ENCODE measurements at regions not wholly inside any gene's neighbourhood (a gene's known extent, or its start where the extent isn't known, plus 50 kb on each side); places are given as distances from the start of the nearest gene placed in this dataset.

DNA sequence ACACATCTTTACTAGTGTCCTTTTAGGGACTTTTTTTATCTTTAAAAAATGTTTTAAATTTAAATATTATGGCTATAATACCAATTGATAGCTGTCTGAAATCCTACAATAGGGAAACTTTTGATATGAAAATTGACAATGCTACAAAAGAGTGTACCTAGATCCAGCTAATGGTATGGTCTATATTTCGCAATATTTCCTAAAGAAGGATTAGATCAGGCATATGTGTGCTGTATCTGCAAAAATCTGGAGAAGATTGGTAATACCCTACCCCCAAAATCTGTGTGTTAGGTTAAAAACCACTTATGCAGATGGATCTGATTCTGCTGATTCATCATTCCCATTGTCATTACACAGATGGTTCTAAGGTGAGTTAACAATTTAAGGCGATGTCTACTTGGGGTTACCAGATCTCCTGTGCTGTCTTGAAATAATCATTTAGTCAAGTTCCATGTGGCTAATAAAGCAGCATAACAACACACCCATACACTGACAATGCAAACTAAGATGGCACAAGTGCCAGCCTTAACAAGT lies 137.1 kb downstream of the GASK1B start:
- no peak for DNase-seq (ENCODE audit: low spot score)
- Mint-ChIP-seq H3K27ac (peak overlapping the region; percentile 33; the same call in 1 of the 2 replicates), H3K36me3 (ENCODE audit: low read depth) (no peaks in the 10 kb centered on the region), H3K9me3 (no peaks in the 10 kb centered on the region), H3K4me3 (no peak overlapping the region), H3K27me3 (ENCODE audit: insufficient read depth, low read depth, poor library complexity) (no peaks in the 10 kb centered on the region), H3K4me1 (peaks cover 5% of the 10 kb centered on the region; the same call in 2 of the 3 replicates)
- ATAC-seq: no peak
- H3K9me2 ChIP-seq (ENCODE audit: insufficient read depth): 0 out of 2 replicates have a peak, but pooled peaks cover 3% of the 10 kb centered on the region
- H3K4me2 ChIP-seq: no peak overlapping the region
- no peaks in the 10 kb centered on the region for H3K79me2 ChIP-seq (replicated peaks; ENCODE audit: insufficient read depth)
- no peaks in the 10 kb centered on the region for H3K36me3 ChIP-seq (ENCODE audit: insufficient read depth)
- no peak overlapping the region for H3K4me3 ChIP-seq
- no peaks in the 10 kb centered on the region for H3K27me3 ChIP-seq (ENCODE audit: insufficient read depth)
- peak overlapping the region; percentile 60; the same call in 1 of the 2 replicates for H2AFZ ChIP-seq
- TF ChIP-seq JUNB (IDR thresholded peaks at IDR 0.05; ENCODE audit: unreplicated experiment) (no peak), EZH2 (IDR thresholded peaks at IDR 0.05; ENCODE audit: low read depth, unreplicated experiment) (no peak), STAT1 (IDR thresholded peaks at IDR 0.05; ENCODE audit: unreplicated experiment) (no peak), ZNF331 (CRISPR knock-in tag; IDR thresholded peaks at IDR 0.05; ENCODE audit: low read depth) (no peak), ZNF114 (CRISPR knock-in tag; IDR thresholded peaks at IDR 0.05) (no peak), CREB1 (CRISPR knock-in tag; IDR thresholded peaks at IDR 0.05; ENCODE audit: low read depth) (no peak), EZH2phosphoT487 (IDR thresholded peaks at IDR 0.05; ENCODE audit: unreplicated experiment) (no peak), NANOG (IDR thresholded peaks at IDR 0.05; ENCODE audit: borderline replicate concordance) (no peak), POLR2AphosphoS5 (IDR thresholded peaks at IDR 0.05; ENCODE audit: low read depth) (no peak)
- TF ChIP-seq, protein P1, sequence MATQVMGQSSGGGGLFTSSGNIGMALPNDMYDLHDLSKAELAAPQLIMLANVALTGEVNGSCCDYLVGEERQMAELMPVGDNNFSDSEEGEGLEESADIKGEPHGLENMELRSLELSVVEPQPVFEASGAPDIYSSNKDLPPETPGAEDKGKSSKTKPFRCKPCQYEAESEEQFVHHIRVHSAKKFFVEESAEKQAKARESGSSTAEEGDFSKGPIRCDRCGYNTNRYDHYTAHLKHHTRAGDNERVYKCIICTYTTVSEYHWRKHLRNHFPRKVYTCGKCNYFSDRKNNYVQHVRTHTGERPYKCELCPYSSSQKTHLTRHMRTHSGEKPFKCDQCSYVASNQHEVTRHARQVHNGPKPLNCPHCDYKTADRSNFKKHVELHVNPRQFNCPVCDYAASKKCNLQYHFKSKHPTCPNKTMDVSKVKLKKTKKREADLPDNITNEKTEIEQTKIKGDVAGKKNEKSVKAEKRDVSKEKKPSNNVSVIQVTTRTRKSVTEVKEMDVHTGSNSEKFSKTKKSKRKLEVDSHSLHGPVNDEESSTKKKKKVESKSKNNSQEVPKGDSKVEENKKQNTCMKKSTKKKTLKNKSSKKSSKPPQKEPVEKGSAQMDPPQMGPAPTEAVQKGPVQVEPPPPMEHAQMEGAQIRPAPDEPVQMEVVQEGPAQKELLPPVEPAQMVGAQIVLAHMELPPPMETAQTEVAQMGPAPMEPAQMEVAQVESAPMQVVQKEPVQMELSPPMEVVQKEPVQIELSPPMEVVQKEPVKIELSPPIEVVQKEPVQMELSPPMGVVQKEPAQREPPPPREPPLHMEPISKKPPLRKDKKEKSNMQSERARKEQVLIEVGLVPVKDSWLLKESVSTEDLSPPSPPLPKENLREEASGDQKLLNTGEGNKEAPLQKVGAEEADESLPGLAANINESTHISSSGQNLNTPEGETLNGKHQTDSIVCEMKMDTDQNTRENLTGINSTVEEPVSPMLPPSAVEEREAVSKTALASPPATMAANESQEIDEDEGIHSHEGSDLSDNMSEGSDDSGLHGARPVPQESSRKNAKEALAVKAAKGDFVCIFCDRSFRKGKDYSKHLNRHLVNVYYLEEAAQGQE (IDR thresholded peaks at IDR 0.05; ENCODE audit: unreplicated experiment): no peak
- TF ChIP-seq, protein P2, sequence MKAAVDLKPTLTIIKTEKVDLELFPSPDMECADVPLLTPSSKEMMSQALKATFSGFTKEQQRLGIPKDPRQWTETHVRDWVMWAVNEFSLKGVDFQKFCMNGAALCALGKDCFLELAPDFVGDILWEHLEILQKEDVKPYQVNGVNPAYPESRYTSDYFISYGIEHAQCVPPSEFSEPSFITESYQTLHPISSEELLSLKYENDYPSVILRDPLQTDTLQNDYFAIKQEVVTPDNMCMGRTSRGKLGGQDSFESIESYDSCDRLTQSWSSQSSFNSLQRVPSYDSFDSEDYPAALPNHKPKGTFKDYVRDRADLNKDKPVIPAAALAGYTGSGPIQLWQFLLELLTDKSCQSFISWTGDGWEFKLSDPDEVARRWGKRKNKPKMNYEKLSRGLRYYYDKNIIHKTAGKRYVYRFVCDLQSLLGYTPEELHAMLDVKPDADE (IDR thresholded peaks at IDR 0.05): no peak
- TF ChIP-seq, protein P3, sequence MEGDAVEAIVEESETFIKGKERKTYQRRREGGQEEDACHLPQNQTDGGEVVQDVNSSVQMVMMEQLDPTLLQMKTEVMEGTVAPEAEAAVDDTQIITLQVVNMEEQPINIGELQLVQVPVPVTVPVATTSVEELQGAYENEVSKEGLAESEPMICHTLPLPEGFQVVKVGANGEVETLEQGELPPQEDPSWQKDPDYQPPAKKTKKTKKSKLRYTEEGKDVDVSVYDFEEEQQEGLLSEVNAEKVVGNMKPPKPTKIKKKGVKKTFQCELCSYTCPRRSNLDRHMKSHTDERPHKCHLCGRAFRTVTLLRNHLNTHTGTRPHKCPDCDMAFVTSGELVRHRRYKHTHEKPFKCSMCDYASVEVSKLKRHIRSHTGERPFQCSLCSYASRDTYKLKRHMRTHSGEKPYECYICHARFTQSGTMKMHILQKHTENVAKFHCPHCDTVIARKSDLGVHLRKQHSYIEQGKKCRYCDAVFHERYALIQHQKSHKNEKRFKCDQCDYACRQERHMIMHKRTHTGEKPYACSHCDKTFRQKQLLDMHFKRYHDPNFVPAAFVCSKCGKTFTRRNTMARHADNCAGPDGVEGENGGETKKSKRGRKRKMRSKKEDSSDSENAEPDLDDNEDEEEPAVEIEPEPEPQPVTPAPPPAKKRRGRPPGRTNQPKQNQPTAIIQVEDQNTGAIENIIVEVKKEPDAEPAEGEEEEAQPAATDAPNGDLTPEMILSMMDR (conservative IDR thresholded peaks at IDR 0.05; ENCODE audit: low read depth in 2 of 2): no peak
- no peaks in the 10 kb centered on the region for H3F3A ChIP-seq (replicated peaks; ENCODE audit: low read depth)
- H3K27ac ChIP-seq (ENCODE audit: low read depth): no peak overlapping the region
- H4K20me1 ChIP-seq (replicated peaks; ENCODE audit: insufficient read depth): no peaks in the 10 kb centered on the region
- peaks cover 6% of the 10 kb centered on the region; the same call in 1 of the 2 replicates for H3K4me1 ChIP-seq (ENCODE audit: insufficient read depth)
